Astrocyte of the hippocampus (primary cell): ENCODE measurements at regions not wholly inside any gene's neighbourhood (a gene's known extent, or its start where the extent isn't known, plus 50 kb on each side); places are given as distances from the start of the nearest gene placed in this dataset.

Experiments used
- DNase-seq: peaks from one replicate; pipeline ENCODE4 v3.0.0; 2011; ENCODE audit warnings: low read depth, low spot score

DNA sequence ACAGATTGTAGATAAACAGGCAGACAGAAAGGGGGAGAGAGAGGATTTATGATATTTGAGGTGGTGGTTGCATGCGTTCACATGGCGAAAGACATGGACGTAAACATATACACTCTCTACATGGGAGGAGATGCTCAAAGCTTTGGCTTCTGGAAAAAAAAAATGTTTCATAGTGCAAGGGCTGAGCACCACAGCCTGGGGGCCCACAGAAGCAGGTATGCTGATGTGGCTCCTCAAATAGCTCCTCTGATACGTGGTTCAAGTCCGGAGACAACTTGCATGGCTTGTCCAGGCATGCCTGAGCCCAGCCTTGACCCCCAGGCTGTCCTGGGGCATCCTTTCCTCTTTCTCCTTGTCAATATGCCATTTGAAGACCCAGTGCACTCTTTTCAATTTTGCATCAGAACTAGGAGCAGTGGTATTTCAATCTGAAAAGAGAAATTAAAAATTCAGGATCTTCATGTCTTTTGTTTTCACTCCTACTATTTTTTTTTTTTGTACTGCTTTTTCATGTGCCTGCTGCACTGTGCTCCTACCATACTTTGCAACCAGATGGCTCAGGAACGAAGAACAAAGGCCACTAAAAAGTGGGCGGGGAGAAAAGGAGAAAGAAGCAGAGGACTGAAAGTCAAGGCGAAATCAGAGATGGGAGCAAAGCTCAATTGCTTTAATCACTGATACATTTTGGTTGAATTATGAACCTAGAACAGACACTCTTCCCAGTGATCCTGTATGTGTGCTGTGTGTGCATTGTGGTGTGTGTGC is 495.7 kb upstream of the TCF4 start:
- DNase-seq, result no peak

DNA sequence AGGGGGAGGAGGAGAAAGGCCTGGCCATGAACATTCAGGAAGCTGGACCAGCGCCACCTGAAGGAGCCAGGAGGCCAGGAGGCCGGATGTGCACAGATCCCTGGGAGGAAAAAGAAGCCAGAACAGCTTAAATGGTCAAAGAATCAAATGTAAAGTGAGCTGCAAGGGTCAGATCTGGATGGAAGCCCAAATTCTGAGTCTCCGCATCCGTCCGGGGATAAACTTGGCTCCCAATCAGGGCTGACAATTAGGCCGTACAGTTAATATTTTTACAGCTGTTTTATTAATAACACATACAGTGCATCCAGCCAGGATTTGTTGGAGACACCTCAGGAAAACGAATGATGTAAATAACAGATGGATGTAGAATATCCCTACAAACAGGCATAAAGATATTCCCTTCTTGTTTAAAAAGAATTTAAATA is 495.1 kb upstream of the TCF4 start:
- DNase-seq, result peak; percentile 4

DNA sequence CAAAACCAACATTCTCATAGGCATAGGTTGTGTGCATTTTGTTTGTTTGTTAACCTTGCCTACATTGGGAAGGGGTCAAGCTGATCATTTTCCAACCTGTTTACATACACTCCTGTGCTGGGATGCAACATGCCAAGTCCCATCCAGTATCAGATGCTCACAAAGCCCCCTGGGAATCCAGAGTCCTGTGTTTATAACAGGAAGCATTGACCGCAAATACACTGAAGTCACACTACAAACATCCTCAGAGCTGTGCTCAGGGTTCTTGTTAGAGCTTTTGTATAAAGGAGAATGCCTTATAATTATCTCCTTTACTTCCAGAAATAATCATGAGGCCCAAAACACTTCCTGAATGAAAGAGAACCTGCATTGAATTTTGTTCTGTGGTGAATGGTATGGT is 488.7 kb upstream of the TCF4 start:
- no peak for DNase-seq

DNA sequence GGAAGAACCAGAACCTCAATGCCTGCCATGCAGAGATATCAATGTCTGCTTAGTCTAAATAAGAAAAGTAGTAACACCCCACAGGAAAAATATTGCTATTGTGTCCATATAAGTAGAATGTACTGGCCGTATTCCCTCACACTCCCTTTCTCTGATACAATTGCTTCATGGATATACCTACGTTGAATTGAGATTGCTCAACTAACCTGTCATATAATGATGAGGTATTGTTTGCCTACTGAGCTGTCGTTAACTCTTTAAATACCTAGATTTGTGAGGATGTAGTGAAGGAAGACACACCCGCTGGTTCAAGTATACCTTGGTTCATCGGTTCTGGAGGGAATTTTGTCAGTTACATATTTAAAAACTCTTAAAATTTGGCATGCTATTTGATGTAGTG is 480.7 kb upstream of the TCF4 start:
- no peak for DNase-seq

DNA sequence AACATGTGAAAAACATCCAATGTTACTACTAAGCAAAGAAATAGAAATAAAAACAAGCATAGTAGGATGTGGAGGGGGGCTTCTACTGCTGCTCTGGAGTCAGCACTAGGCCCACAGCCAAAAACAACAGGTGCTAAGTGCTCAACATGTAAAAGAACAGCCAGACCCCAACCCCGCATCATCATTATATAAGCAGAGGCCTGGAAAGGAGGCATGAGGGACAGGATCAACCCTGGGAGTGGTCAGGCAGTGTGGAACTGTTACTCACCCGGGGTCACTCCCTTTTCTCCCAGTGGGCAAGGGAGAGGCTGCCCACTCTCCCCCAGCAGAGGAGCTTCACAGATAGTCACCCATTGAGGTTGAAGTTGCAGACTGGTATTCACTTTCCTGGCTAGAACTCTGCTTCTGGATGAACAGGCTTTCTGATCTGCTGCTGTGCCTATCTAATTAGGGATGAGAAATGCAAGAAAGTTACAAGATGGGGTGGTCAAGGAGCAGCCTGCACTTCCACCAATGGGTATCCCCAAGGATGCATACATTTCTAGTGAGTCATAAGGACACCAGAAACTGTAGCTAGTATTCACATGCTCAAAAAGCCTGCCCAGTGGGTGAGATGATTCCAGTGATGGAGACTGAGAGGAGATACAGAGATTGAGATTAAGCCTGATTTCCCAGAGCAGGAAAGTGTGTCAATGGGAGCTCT is 480.1 kb upstream of the TCF4 start:
- DNase-seq, result peak; percentile 53

DNA sequence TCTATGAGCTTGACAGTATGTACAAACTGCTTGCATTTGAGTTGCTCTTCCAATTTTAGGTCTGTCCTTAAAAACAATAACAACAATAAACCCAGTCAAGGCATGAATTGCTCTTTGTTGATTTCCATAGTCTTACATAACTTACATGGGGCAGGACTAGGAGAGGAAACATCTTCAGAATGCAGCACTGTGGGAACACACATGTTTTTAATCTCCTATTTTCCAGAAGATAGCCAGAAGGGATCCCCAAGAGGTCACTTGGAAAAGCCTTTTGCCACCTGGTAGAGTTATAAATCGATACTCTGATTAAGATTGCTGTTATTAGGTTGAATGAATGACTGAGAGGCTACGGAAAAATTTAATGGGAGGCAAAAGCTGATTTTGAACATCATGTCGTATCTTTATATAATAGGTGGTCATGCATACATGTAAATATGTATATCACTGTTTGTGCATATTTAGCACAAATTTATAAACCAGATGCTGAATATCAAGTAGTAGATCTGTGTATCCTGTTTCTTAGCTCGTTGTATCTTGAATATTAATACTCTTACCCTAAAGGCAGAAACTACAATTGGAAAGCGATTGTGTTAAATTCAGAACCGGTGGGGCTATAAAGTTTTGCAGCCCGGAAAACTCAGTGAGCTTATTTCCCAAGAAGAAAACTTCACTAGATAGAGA is 479.4 kb upstream of the TCF4 start:
- DNase-seq, result no peak

DNA sequence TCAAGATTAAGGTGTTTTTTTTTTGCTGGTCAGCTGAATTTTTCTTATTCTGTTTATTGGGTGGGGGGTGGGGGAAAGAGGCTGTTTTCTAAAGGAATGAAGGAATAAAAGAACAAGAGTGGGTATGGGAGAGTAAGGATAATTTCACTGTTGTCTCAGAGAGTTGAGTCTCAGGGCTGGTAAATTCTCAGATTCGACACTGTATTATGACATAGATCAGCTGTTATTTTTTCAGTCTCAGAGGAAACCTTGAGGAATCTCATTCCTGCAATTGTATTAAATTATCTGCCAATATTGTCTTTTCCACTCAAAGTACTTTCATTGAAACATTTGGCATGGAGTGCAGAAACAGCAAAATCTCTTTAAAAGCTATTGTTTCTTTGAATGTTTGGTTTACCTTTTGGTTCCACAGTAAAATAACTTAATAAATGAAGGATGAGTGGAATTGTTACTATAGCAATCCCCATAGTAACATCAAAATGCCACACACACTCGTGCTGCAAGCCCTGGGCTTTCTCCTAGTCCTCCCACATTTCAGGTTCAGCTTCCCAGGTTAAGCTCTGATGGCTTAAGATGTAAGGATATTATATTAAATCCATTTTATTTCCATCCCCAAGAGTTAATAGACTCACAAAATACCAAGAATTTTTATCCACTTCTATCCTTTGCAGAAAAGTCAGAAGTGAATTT is 478.7 kb upstream of the TCF4 start:
- DNase-seq, result no peak

DNA sequence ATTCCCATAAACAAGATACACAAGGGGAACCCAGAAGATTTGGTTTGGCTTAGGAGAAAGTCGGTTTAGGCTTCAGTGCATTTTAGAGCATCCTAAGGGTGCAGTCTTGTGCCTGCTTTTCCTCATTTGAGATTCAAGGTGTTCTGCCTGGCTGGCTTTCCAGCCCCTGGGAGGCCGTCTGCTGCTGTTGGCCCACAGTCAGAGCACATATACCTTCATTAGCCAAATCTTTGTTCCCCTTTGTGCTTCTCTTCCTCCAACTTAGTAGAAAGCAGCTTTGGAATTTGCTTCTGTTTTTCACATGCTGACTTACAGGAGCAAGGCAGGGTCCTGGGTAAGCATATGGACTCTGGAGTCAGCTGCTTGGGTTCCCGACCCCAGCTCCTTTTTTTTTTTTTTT is 477.1 kb upstream of the TCF4 start:
- DNase-seq, result no peak

DNA sequence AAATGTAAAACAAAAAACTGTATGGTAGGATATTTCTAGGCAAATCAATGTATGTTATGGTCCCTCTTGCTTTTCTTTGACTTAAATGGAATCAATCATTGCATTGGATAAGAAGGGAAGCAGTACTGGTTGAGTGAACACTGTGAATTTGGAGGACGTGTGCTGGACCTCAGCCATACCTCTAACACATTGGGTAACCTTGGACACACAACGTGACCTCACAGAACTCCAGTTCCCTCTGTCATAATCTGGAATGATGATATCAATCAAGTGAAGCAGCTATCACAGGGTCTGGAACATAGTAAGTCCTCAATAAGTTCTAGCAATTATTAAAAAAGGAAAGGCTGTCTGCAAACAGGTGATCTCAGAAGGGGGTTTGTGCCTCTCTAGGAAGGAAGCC is 474.9 kb upstream of the TCF4 start:
- DNase-seq, result no peak

DNA sequence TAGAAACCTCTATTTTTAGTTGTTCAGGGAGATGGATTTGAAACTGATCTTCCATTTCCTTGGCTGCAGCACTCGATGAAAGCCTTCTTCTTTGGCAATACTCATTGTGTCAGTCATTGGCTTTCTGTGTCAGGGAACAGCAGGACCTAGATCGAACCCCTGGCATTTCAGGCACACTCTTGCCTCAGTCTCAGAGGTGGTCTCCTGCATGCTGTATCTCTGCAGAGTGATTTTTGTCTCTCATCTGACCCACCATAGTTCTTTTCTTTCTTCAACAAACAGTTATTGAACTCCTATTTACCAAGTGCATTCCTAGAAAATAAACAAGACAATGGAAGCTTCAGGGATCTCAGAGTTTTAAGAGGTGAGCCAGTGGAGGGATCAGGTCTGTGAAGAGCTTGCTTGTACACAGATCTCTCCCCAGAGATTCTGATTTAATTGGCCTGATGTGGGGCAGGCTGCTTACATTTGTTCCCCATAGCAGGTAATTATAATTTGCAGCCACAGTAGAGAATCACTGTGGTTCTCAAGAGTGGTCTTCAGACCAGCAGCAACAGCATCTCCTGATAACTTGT is 473.1 kb upstream of the TCF4 start:
- DNase-seq, result no peak

DNA sequence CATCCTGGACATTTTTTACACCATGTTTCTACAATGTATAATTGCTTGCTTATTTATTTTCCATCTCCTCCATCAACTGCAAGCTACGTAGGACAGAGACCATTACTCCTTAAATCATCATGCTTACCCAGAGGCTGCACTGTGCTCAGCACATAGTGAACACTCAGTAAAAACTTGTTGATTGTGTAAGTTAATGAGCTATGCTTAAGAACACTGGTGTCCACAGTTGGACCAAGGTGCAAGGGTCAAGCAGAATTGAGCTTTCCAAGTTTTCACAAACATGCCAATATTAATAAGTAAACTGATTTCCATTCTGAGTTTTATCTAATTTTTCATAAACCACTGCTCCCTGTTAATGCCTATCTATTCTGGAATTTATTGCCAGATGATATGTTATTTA is 464.2 kb upstream of the TCF4 start:
- no peak for DNase-seq

DNA sequence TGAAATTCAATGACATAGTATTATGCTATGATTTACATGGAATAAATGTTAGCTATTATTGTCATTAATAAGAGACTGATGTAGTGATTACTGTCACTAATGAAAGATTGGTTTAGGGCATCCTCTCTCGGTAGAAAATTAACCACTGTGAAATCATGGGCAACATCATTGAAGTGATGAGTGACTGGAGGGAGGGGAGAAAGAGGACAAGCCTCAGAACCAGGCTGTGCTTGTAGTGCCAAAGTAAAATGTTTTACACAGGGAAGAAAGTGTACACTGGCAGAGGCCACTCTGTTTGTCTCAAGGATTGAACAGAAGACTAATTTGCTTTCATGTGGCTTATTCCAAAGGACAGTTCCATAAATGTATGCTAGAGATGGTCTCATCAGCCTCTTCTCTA is 456.2 kb upstream of the TCF4 start:
- peak; percentile 23 for DNase-seq

DNA sequence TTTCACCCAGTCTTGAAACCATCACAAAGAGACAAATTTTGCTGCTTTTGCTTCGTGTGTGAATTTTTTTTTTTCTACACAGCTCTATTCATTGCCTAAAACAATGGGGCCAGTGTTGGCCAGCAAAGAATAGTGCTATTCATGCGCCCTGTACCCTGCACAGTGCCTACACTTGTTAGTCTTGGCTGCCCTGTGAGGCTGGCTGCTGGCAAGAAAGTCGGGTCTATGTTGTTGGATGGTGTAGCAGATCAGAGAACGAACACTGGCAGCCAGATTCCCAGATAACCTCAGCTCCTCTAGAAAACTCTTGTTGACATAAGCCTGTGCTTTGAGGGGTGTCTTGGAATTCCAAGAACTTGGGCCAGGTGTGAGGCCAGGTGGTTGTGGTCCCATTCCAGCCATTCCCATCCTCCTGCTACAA is 455.7 kb upstream of the TCF4 start:
- DNase-seq, result peak; percentile 73

DNA sequence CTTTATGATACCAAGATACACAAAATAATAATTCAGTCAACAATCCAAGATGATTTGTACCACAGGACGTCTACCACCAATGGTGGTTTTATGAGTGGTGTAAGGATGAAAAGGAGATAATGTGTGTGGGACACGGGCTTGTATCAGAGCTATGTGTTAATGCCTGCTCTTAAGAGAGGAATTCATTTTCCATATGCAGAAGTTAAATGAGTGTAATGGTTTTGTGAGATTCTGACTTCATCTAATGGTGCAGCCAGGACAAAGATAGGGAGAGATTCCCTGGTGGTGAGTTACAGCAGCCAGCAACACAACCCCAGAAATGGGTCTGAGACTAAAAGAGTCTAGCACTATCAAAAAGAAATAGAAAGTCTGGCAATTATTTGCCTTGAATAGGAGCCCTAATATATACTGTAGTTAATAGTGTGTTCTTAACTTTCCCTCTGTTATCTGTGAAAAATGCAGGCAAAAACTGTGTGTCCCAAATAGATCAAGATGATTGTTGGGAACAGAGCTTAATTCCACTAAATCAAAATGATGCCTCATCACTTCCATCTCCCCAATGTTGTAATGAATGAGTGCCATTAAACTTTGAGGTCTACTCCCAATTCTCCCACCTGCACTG is 455.0 kb upstream of the TCF4 start:
- no peak for DNase-seq

DNA sequence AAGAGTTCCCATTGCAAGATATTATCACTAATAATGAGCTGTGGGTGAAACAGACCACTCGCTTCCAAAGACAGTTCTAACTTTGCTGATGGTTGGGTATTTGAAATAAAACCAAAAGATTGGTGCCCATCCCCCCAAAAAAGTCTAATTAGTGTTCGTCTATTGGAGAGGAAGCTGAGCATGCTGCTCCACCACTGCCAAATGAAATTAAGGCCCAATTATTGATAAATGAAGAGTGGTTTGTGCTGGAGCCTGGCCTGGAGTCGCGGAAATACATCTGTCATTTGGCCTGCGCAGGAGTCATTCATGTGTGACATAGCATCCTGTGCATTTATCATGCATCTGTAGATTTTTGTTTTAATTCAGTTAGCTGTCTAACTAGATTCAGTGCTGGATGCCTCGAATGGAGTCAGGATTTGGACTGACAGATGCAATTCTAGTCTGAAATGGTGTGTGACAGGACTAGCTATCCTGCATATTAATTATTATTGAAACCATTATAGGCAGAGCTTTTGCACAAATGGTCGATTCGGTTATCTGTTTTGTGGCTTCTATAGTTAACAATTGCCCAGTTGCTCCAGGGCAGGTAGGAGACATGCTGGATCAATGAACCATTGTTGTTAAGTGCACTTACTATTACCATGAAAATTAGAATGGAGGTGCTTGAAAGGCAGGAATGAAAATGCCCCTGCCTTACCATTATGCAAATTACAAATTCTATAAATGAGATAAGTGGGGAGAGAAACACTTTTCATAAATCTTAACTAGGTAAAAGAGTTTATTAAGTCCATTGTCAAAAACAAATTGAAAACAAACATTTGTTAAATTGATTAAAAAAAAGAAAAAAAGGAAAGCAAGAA is 450.4 kb upstream of the TCF4 start:
- no peak for DNase-seq

DNA sequence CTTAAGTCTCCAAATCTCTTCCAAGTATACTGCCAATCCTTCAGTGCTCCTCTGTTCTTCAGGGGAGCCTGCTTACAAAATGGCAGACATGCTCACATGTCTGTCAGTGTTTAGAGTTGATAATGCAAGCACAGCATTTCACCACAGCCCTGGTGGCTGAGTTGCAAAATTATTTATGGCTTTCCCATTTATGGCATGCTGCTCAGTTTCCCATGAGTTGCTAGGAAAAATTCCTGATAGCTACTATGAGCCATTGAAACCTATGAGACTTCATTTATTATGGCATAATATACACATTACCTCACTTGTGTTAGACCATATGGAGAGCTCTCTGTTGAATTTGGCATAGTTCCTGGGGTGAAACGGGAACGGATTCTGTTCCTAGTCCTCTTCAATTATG is 448.7 kb upstream of the TCF4 start:
- peak; percentile 1 for DNase-seq

DNA sequence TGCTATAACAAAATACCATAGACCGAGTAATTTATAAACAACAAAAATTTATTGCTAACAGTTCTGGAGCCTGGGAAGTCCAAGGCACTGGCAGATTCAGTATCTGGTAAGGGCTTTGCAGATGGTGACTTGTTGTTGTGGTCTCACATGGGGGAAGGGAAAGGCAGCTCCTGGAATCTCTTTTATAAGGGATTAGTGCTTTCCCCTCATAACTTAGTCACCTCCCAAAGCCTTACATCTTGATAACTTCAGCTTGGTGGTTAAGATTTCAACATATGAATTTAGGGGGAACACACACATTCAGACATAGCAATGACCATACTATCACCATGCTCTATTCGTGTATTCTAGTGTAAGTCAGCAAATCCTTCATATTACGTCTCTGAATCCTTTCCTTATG is 447.6 kb upstream of the TCF4 start:
- no peak for DNase-seq

DNA sequence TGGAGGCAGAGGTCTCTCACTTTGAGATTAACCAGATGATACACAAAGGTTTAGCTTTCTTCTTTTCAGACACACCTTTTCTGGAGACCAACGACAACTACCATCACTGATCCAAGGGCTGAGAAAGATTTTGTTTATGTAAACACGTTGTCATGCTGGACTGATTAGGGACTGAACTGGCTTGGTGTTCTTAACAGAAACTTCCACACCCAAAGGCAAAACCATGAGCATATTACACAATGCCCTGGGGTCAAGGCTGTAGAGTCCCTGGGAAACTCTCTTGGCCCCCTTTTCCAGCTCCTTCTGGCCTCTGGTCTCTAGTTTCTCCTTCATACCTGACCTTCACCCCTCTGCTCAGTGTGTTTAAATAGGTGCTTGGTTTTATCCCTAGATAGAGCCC is 447.0 kb upstream of the TCF4 start:
- no peak for DNase-seq

DNA sequence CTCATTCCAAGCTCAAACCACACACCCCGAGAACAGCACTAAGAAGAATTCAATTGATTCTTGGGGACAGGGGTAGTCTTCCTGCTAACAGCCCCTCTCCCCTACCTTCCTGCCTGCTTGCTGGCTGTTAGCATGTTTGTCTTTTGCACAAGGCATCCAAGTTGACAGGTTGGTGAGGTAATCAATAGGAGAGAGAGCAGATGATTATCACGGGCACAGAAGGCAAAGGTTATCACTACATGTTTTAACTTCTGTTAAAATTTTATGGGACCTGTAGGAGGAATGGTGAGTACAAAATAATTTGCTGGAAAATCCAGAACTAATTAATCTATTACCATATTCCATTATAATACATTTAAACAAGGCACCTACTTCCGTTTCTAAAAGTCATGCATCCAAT is 442.1 kb upstream of the TCF4 start:
- DNase-seq, result no peak

DNA sequence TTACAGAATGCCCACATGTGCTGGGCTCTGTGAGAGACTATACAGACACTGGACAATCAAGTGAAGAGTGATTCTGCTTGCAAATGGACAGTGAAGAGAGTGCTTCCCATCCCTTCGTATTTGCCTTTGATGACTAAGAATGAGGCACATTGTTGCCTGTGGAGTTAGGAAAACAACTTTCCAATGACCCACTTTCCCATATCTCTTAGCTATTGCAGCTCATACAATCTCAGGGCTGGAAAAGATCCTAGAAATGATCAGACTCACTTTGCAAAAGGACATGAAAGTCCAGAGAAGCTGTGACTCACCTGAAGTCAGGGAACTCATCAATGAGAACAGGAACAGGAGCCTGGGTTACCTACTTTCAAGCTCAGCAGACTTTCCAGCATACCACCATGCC is 440.5 kb upstream of the TCF4 start:
- peak; percentile 23 for DNase-seq

DNA sequence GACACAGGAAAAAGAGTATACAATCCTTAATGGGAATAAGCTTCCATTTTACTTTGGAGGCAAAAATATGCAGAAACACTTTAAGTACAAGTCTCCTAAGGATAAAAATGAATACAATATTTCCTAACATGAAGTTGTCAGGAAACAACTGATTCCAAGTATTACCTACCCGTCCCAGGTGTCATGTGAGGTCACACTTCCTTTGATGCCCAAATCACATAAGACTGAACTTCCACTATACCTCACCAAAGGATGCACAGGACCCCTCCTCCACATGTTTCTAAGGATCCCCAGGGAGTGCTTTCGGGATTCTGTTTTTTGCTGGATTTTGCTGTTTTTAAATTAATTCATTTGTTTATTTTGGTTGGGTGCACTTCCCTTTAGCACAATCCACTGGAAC is 438.5 kb upstream of the TCF4 start:
- DNase-seq, result no peak
